NCI-H2227 (cell line): ENCODE measurements at regions not wholly inside any gene's neighbourhood (a gene's known extent, or its start where the extent isn't known, plus 50 kb on each side); places are given as distances from the start of the nearest gene placed in this dataset.

ENCODE experiments used
- DNase-seq: peaks from one replicate; lab custom pipeline; 2025; ENCODE audit not compliant: unreplicated experiment; lab: John Stamatoyannopoulos, UW

DNA sequence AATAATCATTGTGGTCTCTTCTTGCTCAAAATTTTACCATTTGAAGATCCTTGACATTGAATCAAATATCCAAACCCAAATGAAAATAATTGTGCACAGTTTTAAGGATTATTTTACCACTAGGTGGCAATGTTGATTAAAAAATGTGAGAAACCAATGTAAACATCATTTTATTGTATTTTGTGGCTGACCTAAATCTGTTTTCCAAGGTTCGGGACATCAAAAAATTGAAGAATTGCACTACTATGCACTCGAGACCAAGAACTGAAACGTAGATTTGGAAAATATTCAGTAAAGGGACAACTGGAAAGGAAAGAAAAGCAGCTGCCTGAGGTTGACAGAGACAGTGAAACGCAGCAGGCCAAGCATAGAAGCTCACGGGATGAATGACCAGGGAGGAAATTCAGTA, 259.3 kb downstream of the SNX13 start:
- peak; percentile 56 for DNase-seq

DNA sequence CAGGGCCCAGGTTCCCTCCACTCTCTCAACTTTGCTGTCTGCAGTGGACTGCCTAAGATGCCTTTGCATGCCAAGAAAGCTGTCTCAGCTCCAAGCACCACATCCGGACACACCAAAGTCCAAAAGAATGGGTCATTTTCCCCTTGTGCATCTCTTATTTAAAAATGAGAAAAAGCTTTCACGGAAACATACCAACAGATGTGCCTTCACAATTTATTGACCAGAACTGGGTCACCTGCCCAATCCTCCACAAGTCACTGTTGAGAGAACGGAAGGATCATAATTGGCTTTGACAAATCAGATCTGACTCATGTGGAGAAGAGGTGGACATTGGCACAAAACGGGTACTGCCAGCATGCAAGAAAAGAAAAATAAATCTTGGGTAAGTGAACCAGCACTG, 258.3 kb downstream of the SNX13 start:
- DNase-seq: no peak

DNA sequence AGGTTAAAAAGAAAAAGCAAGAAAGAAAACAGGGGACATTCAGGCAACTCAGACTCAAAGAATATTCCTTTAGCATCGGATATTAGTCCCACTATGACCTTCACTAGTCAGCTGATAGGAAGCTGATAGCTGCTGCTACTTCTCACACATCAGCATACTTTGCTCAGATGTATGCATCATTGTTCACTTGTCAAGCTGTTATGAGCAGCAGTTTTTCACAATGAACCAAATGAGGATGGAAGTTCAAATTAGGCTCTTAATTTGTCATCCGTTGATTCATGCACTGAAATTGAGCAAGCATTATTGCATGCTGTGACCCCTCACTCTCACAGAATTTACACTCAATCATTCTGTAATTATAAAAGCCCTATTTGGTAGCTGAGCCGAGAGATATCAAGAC, 257.7 kb downstream of the SNX13 start:
- no peak for DNase-seq

DNA sequence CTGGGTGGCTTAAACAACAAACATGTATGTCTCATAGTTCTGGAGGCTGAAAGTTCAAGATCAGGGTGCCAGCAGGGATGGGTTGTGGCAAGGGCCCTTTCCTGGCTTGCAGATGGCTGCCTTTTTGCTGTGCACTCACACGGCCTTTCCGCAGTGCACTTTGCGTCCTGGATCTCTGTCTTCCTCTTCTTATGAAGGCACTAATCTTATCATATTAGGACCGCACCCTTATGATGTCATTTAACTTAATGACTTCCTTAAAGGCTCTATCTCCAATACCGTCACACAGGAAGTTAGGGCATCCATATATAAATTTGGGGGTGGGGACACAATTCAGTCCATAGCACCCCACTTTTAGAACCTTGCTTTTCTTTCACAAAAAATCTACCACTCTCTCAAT, 255.2 kb downstream of the SNX13 start:
- DNase-seq: no peak

DNA sequence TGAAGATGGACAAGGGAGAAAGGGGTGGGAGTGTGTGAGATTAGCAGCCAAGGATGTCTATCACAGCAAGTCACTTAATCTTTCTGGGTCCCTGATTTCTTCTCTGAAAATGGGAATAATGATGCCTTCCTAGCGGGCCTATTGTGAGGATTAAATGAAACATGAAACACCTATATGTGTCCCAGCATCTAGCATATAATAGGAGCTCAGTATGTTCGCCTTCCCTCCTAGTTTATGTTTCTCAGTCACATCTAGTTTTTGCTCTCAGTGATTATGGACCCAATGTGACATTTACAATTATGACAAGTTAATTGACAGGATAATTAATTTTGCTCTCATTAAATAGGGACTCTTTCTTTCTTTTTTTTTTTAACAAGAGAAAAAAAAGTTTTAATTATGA, 252.9 kb downstream of the SNX13 start:
- no peak for DNase-seq

DNA sequence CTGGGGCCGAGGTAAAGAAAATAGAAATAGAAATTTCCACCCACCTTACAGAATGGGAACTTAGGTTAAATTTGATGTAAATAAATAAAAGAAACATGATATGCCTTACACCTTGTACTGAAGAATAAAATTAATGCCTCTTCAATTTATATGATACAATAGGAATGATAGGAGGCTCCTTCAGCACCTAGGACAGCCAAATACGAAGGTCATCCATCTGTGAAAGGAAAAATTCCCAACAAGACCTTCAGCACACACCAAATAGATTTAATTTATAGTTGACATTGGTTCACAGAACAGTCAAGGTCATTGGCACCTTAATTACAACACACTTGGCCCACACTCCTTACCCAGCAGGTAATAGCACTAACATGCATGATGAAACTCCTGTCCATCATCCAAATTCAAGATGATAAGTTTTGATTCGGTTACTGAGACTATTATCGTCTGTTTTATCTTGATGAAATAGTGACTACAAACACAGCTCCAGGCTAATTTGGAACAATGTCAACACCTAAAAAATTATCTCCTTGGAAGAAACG, 250.9 kb downstream of the SNX13 start:
- no peak for DNase-seq

DNA sequence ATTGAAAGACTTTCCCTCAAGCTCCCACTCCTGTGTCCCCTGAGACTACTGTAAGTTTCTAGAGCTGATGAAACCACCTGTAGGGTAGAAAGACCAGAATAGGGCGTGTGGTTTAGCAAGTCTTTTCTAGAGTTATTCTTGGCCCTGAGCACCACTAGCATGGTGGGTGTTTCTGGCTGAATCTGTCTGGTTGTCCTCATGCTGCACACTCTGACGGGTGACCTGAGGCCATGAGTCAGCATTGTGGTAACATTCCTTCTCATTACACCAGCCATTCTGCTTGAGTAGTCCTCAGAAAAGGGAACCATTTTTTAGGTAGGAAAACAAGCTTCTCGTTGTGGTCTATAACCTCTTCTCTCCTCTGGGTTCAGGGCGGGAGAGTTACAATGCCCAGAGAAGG, 250.3 kb downstream of the SNX13 start:
- DNase-seq: no peak

DNA sequence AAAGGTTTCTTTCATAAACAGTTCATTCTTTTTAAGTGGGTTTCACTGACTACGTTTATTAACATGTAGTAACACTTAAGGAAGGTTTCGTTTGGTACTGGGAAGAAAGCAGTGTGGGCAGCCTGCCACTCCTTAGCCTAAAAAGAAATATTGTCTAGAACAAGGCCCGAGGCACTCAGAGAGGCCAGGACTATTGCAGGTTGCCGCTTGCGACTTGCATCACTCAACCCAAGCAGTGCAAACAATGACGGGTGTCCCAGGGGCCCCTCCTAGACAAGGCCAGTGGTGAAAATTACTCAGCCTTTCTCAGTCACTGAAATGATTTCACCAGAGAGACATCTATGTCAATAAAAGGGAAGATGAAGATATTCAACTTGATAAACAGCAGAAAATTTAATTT, 243.9 kb downstream of the SNX13 start:
- DNase-seq: no peak

DNA sequence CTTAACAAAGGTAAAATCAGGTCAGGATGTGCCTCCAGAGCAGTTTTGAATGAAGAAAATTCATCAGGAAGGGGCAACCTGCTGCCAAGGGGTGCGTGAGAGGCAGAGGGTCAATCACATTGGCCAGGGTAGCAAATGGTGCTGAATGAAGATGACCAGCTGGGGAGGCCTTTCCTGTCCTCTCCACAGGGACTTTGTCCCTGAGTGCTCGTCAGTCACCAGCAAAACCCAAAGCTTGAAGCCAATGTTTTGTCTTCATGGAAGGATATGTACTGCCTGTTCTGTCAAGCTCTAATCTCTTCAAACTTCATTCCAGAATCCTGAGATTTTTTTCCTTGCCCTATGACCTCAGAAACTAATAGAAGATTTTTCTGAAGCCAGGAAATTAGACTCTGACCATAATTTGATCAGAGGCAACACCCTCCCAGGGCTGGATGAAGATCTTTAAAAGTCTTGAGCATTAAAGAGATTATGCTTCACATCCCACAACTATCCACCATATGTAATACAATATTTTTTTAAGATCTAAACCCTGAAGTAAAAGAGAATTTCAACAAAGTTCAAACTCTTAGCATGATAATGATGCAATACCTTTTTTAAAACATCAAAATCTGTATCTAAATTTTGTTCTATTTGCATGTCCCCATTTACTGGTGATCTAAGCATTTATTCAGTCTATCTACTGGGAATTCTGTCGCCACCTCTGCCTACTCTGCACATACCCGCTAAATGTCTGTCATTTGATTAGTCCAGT, 243.0 kb downstream of the SNX13 start:
- no peak for DNase-seq

DNA sequence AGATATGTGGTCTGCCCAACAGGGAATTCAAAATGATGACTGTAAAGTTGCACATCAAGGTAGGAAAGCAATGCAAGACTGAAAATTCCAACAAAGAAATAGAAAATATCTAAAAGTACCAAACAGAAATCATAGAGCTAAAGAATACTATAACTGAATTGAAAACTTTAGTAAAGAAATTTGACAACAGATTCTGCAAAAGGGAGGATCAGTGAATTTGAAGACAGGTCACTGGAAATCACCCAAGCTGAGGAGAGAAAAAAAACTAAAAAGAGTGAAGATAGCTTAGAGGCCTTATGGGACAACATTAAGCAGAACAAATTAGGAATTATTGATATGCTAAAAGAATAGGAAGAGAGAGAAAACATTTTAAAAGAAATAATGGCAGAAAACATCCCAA, 240.6 kb downstream of the SNX13 start:
- no peak for DNase-seq

DNA sequence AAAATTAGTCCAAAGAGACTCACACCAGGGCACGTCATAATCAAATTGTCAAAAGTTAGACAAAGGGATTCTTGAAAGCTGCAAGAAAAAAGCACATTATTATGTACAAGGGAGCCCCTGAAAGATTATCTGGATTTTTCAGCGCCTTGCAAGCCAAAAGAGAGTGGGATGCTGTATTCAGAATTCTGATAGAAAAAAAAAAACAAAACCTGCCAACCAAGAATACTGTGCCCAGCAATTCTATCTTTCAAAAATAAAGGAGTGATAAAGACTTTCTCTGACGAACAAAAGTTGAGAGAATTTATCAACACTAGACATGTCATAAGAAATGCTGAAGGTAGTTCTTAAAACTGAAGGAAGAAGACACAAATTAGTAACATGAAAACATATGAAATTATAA, 240.2 kb downstream of the SNX13 start:
- DNase-seq: no peak

DNA sequence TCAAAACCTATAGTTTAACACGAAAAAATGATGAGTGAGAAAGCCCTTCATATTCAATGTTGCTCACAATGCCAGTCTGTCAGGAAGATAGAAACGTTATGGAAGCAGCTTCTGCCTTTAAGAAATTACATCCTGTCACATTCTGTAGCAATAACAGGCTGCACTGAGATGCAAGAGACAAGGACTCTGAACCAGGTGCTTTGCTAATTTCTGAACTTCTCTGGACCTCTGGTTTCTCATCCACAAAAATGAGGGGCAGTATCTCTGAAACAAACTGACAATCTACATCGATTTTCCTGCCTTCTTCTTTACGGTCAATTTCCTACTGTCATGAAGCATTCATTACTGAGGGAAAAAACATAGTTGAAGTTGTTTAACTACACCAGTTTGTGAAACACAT, 234.0 kb downstream of the SNX13 start:
- DNase-seq: no peak

DNA sequence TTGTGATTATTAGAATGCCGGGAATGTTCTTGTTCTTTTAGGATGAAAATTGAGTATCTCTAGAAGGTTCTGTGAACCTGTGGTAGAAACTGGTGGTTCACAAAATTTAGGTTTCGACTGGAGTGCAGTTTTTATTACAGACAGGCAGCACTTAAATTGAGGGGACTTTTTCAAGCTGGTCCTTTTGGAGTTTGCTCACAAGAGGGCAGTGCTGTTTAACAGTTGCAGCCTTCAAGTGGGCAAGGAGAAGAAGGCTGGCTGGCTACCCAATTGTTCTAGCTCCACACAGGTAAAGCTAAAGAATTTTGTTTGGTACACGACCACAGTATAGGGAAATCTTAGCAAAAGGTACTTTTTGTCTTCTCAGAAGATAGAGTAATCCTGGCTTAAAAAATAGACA, 233.6 kb downstream of the SNX13 start:
- DNase-seq: peak; percentile 54

DNA sequence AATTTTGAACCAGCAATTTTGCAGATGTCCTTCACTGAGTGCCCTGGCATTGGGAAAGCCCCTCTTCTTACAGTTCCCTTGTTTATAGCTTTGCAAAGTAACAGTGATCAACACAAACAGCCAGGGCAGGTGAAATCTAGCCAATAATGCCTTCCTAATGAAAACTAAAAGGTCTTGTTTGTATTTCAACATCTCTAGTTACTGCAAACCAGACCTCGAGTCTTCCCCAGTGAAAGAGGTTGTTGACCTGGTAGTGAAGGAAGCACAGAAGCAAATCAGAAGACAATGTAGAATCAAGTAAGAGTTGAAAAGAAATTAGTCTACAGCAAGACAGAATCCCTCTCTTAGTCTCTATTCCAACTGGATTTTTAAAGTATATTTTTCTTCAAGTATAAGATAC, 231.2 kb downstream of the SNX13 start:
- no peak for DNase-seq

DNA sequence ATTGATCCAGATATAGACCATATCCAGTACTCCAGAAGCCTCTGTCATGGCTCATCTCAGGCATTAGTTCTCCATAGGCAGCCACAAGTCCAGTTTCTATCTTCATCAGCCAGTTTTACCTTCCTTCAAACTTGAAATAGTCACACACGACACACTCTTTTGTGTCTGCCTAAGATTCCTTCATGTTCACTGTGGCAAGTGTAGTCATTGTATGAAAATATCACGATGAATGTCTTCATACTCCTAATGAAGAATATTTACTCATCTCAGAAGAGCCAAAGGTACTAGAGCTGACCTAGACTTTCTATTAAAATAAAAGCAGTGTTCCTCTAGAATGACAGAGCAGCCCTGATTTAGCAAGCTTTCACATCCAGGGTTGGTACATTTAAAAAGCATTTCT, 230.7 kb downstream of the SNX13 start:
- DNase-seq: no peak

DNA sequence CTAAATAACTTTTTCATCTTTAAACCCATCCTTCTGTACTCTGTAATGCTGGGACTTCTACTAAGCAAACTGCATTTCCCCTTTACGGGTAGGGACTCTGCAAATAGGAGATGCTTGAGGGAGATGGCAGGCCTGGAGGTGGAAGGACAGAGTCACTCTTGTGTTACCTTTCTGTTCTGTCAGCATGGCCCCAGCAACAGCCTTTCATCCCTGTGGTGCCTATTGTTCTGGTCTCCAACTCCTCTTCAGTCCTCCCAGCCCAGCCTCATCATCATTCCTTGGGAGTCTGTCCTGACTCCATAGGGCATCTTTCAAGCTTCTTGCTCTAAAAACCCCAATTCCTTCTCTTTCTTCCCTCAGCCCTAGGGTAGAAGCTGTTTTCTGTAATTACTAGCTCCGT, 230.0 kb downstream of the SNX13 start:
- DNase-seq: no peak

DNA sequence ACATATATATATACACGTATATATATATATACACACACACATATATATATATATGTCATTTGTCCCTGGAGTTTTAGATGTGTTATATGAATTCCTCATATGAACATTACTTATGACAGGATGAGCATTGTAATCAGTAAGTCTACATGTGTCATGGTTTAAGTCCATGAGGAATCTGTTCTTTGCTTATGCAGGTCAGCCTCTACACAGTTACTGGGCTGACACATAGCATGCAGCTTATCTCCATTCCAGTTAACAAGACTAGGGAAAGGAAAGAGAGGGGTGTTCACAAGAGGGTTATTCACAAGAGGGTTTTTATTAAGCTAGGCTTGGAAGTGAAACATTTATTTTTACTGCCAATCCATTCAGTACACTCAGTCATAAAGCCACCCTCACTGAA, 226.7 kb downstream of the SNX13 start:
- DNase-seq: no peak

DNA sequence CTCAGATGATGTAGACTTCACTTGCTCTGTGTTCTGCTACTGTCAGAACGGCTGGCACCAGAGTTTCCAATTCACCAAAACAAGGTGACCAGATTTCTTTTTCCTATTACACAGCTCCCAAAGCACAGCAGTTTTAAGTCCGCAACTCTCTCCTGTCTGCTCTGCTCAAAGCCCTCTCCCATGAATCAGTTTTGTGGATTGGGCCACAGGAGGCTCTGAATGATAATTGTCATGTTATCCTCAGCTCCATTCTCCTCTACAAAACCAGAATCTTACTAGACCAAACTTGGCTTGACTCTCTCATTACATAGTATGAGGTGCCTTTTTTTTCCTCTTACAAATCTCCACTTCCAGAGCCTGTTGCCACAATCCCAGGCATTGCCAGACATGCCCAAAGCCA, 223.5 kb downstream of the SNX13 start:
- DNase-seq: no peak

DNA sequence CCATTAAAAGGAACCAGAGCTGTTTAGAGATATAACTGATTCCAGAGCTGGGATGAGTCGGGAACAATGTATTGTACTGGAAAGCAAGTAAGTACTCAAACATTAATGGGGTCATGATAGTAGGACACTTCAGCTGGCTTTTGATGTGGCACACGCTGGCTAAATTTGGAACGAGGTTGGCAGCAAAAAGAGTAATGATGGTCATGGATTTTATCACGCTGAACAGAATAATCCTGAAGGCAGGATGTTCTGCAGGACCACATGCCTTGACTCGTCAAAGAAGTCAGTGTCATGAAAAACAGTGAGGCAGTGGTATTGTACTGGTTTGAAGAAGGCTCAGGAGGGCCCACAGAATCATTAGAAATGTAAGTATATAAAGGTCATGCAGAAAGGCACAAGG, 220.3 kb downstream of the SNX13 start:
- no peak for DNase-seq

DNA sequence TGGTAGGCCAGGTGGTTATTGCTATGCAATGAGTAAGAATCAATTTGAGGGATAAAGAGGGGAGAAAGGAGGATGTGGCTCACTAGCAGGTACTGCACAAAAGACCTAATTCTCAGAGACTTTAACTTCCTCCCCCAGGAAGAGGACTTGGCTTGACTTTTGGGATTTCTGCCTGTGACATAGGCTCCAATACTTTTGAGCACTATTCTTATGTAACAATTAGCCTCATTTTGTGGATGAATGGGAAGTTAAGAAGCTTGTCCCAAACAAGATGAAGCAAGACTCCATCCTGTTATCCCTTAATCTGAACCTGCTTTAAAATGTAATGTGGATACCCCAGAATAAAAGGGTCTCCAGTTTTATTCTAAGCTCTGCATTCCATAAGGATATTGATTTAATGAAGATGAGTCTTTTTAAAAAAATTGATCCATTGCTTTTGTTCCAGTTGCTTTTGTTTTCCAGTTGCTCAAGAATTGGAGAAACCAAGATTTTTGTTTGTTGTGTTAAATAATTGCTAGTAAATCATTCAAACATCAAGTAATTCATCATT, 218.5 kb downstream of the SNX13 start:
- DNase-seq: no peak

DNA sequence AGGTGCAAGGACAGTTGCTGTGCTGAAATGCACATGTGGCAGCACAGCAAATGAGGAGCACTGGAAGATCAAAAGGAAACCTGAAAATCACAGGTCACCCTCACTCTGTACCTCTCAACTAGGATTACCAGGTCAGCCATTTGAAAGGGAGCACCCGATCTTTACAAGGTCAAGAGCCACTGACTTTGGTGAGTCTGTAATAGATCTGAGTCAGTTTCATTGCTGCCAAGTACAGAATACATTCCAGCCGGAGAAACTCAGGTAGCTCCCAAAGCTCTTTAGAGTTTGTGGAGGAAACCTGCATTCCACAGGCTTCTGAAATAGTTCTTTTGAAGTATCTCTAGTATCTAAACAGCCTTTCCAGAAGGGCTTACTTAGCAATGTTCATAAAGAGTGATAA, 217.5 kb downstream of the SNX13 start:
- no peak for DNase-seq

DNA sequence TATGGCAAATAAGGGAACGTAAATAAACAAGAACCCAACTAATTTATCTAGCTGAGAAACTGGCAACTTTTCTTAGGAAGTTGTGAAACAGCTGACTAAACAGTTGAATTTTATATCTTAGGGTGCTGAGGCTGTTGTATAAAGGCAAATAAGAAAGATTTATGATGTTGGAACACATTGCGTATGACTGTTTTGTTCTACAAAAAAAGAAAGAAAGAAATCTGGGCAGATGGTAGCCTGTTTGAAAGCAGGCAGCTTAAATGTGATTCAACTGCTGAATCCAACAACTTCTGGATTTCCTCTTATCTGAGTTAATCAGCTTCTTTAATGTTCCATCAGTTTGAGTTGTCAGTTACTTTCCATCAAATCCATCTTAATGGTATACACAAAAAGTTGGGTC, 214.5 kb downstream of the SNX13 start:
- no peak for DNase-seq

DNA sequence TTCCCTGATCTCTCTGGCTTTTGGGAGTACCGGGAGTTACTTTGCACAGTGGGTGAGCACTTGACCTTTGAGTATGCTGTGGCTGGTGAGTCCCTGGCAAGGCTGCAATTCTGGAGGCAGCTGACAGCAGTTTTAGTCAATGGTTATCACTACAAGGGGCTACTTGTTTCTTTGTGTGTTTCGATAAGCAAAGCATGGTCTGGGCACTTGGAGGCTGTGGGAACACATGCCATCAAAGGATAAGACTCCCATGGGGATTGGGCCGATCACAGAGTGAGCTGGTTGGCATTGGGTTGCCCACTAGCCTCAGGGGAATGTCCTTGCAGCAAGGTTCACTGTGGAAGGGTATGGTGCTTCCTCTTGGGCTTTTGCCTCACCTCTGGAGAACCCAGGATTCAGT, 208.2 kb downstream of the SNX13 start:
- no peak for DNase-seq
